Endothelial cell of umbilical vein (primary cell): ENCODE measurements at regions not wholly inside any gene's neighbourhood (a gene's known extent, or its start where the extent isn't known, plus 50 kb on each side); places are given as distances from the start of the nearest gene placed in this dataset.

ENCODE experiments used
- BruUV-seq: library from RNA; stranded (reverse); fragments of 400-500 nt; replicated peaks from 2 replicates; lab custom pipeline; 2021; lab: Mats Ljungman, UMichigan
- CTCF ChIA-PET: fragments of 300-600, 350-600 bp; sonication (Branson Sonifier 250); formaldehyde crosslinking; loops from one replicate; lab custom pipeline; 2021; ENCODE audit warnings: antibody characterized with exemption, inconsistent platforms; lab: Charles Lee
- POLR2A ChIA-PET: fragments of 300-600, 350-600 bp; sonication (Branson Sonifier 250); formaldehyde crosslinking; loops from one replicate; lab custom pipeline; 2021; ENCODE audit warnings: antibody characterized with exemption, inconsistent platforms; lab: Charles Lee
- DNase-seq: peaks from one replicate; pipeline ENCODE4 v3.0.0-alpha.2; 2011; ENCODE audit warnings: low read depth, low spot score
- FAIRE-seq: peaks from 2 replicates; lab custom pipeline; 2011; peaks lifted over from hg19 to GRCh38; lab: Jason Lieb, UNC
- H2AFZ ChIP-seq: 2 replicates; pipeline ENCODE4 v1.6.0; 2012; ENCODE audit warnings: low read depth, low read length, control low read depth, inconsistent platforms
- H3K27ac ChIP-seq: 2 replicates; pipeline ENCODE4 v1.5.1; 2011; ENCODE audit warnings: low read depth, mild to moderate bottlenecking, control low read depth, low read length, moderate library complexity; ENCODE audit not compliant: insufficient read depth
- H3K27me3 ChIP-seq, 2 experiments: 2 replicates each; pipeline versions ENCODE4 v1.6.0 to v1.6.1; 2011; ENCODE audit warnings: low read length in 2 of 2, mixed read lengths in 1 of 2; ENCODE audit not compliant: control insufficient read depth in 2 of 2, insufficient read depth in 2 of 2
- H3K36me3 ChIP-seq, 2 experiments: 2 replicates in 1 of 2; 3 replicates in 1 of 2; pipeline ENCODE4 v1.5.1; 2011; ENCODE audit warnings: low read length in 2 of 2, mild to moderate bottlenecking in 1 of 2, moderate library complexity in 1 of 2; ENCODE audit not compliant: control insufficient read depth in 2 of 2, insufficient read depth in 2 of 2; ENCODE audit errors: extremely low read depth in 1 of 2
- H3K4me1 ChIP-seq: 3 replicates; pipeline ENCODE4 v1.5.1; 2011; ENCODE audit warnings: mild to moderate bottlenecking, low read length; ENCODE audit not compliant: control insufficient read depth, insufficient read depth; ENCODE audit errors: extremely low read depth
- H3K4me2 ChIP-seq: 2 replicates; pipeline ENCODE4 v1.6.1; 2011; ENCODE audit warnings: low read length, control low read depth, mixed read lengths; ENCODE audit not compliant: insufficient read depth
- H3K4me3 ChIP-seq, 3 experiments: fragments of 200-600 bp in 1 of 3; sonication (generic), shearing (Covaris generic) in 1 of 3; replicated peaks in 1 of 3; 2 replicates each; pipeline ENCODE4 v1.5.1; 2011 to 2016; ENCODE audit warnings: control low read depth in 3 of 3, low read length in 3 of 3, mild to moderate bottlenecking in 2 of 3, inconsistent platforms in 1 of 3, low read depth in 1 of 3, moderate library complexity in 1 of 3; ENCODE audit not compliant: insufficient read depth in 1 of 3
- H3K79me2 ChIP-seq: 2 replicates; pipeline ENCODE4 v1.6.0; 2012; ENCODE audit warnings: low read length, inconsistent platforms; ENCODE audit not compliant: control insufficient read depth, insufficient read depth
- H3K9ac ChIP-seq: replicated peaks from 2 replicates; pipeline ENCODE3; 2011; ENCODE audit warnings: low read length, control low read depth; ENCODE audit not compliant: insufficient read depth; ENCODE audit errors: extremely low read depth
- H3K9me1 ChIP-seq: replicated peaks from 3 replicates; pipeline ENCODE4 v1.6.0; 2011; ENCODE audit warnings: mild to moderate bottlenecking, low read length; ENCODE audit not compliant: control insufficient read depth, insufficient read depth; ENCODE audit errors: extremely low read depth
- H3K9me3 ChIP-seq: replicated peaks from 2 replicates; pipeline ENCODE4 v1.5.1; 2012; ENCODE audit warnings: low read length, inconsistent platforms; ENCODE audit not compliant: control insufficient read depth, insufficient read depth
- H4K20me1 ChIP-seq: replicated peaks from 2 replicates; pipeline ENCODE3; 2011; ENCODE audit warnings: mild to moderate bottlenecking, low read length; ENCODE audit not compliant: control insufficient read depth, insufficient read depth; ENCODE audit errors: extremely low read depth
- EZH2 ChIP-seq: IDR thresholded peaks from 2 replicates; pipeline ENCODE4 v1.6.1; 2012; ENCODE audit warnings: borderline replicate concordance, low read depth, mild to moderate bottlenecking, moderate library complexity, low read length, inconsistent platforms; ENCODE audit not compliant: severe bottlenecking
- FOS ChIP-seq: IDR thresholded peaks from 2 replicates; pipeline ENCODE4 v1.6.1; 2011; ENCODE audit warnings: mild to moderate bottlenecking, low read length, moderate library complexity, borderline replicate concordance; ENCODE audit not compliant: insufficient read depth
- GATA2 ChIP-seq: IDR thresholded peaks from 2 replicates; pipeline ENCODE4 v1.7.0; 2011; ENCODE audit warnings: low read depth, mild to moderate bottlenecking, moderate library complexity, mixed read lengths, low read length; ENCODE audit not compliant: insufficient read length, insufficient read depth
- POLR2A ChIP-seq: IDR thresholded peaks from 2 replicates; pipeline ENCODE4 v1.6.1; 2012; ENCODE audit warnings: low read depth, mild to moderate bottlenecking, control low read depth, low read length
- dilution Hi-C: fragments of 300-500 bp; cut with MboI; formaldehyde crosslinking; loops from one replicate; pipeline ENCODE4 v1.15.0; 2019; ENCODE audit warnings: low sequenced_read_pairs; ENCODE audit not compliant: extremely low pct_ligation_motif_present
- intact Hi-C: fragments of 100-400 bp; cut with micrococcal nuclease; formaldehyde crosslinking; loops from one replicate; pipeline ENCODE4 v1.10.0; 2022
- TF ChIP-seq, protein P1 (sequence below), 2 donors: IDR thresholded peaks; 1 replicate in 1 of 2; 2 replicates in 1 of 2; pipeline ENCODE4 v1.5.1; 2011; ENCODE audit warnings: low read length in 2 of 2, mild to moderate bottlenecking in 2 of 2, moderate library complexity in 2 of 2, control low read depth in 1 of 2, inconsistent platforms in 1 of 2, low read depth in 1 of 2; ENCODE audit not compliant: insufficient read depth in 1 of 2; ENCODE audit errors: extremely low read depth in 1 of 2
- TF ChIP-seq, protein P2 (sequence below): IDR thresholded peaks from 2 replicates; pipeline ENCODE4 v1.6.1; 2011; ENCODE audit not compliant: insufficient read depth, insufficient read length

- CTCF ChIA-PET: no interaction called here
- no peaks in the 10 kb centered on the region for H3K9me3 ChIP-seq
- DNase-seq (no peak), FAIRE-seq (no peak)
- H3K9ac ChIP-seq: no peak overlapping the region
- no peaks in the 10 kb centered on the region for H3K79me2 ChIP-seq
- H3K27me3 ChIP-seq: peaks cover 5 to 6% of the 10 kb centered on the region in 2 experiments
- no peaks in the 10 kb centered on the region for H4K20me1 ChIP-seq
- BruUV-seq: no TSS peak
- H3K9me1 ChIP-seq: no peaks in the 10 kb centered on the region
- dilution Hi-C loops: no loop called here
- no peak overlapping the region for H3K4me3 ChIP-seq
- POLR2A ChIA-PET: no interaction called here
- intact Hi-C loops: no loop called here
- no peak overlapping the region for H3K4me2 ChIP-seq
- no peak overlapping the region for H2AFZ ChIP-seq
- H3K4me1 ChIP-seq: no peaks in the 10 kb centered on the region
- TF ChIP-seq, protein P1, sequence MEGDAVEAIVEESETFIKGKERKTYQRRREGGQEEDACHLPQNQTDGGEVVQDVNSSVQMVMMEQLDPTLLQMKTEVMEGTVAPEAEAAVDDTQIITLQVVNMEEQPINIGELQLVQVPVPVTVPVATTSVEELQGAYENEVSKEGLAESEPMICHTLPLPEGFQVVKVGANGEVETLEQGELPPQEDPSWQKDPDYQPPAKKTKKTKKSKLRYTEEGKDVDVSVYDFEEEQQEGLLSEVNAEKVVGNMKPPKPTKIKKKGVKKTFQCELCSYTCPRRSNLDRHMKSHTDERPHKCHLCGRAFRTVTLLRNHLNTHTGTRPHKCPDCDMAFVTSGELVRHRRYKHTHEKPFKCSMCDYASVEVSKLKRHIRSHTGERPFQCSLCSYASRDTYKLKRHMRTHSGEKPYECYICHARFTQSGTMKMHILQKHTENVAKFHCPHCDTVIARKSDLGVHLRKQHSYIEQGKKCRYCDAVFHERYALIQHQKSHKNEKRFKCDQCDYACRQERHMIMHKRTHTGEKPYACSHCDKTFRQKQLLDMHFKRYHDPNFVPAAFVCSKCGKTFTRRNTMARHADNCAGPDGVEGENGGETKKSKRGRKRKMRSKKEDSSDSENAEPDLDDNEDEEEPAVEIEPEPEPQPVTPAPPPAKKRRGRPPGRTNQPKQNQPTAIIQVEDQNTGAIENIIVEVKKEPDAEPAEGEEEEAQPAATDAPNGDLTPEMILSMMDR (IDR thresholded peaks at IDR 0.05; ENCODE audit: extremely low read depth in 1 of 2, insufficient read depth in 1 of 2, low read depth in 1 of 2, low read length in 2 of 2): no peak
- TF ChIP-seq FOS: no peak
- TF ChIP-seq, protein P2, sequence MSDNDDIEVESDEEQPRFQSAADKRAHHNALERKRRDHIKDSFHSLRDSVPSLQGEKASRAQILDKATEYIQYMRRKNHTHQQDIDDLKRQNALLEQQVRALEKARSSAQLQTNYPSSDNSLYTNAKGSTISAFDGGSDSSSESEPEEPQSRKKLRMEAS: no peak
- no peaks in the 10 kb centered on the region for H3K36me3 ChIP-seq
- H3K27ac ChIP-seq: no peak overlapping the region
These were observed 273.2 kb downstream of the BCL2 start for GRCh38 chr18:63046375-63046774.

GRCh38 chr18:63043516-63043915, 276.1 kb downstream of the BCL2 start:
- no peak overlapping the region for H3K9ac ChIP-seq
- H3K4me2 ChIP-seq: no peak overlapping the region
- no peak for FAIRE-seq
- no TSS peak for BruUV-seq
- no peaks in the 10 kb centered on the region for H3K79me2 ChIP-seq
- TF ChIP-seq, protein P2: no peak
- TF ChIP-seq EZH2 (no peak), POLR2A (no peak), GATA2 (no peak)
- no peaks in the 10 kb centered on the region for H3K36me3 ChIP-seq
- dilution Hi-C loops (no loop called here), intact Hi-C loops (no loop called here)
- H4K20me1 ChIP-seq: no peaks in the 10 kb centered on the region
- no peak for DNase-seq
- H3K9me3 ChIP-seq: no peaks in the 10 kb centered on the region
- no peak overlapping the region for H3K27ac ChIP-seq
- POLR2A ChIA-PET: no interaction called here
- H3K4me3 ChIP-seq: no peak overlapping the region
- CTCF ChIA-PET: interaction anchor here (1.0 to 1.3 kb wide), 2 partner anchors 27 to 77 kb away, joined by 3 read pairs; no protein-coding TSS in a partner anchor
- H3K4me1 ChIP-seq: no peaks in the 10 kb centered on the region
- H3K27me3 ChIP-seq: peaks cover 0 to 6% of the 10 kb centered on the region in 2 experiments
- H2AFZ ChIP-seq: no peak overlapping the region
- no peaks in the 10 kb centered on the region for H3K9me1 ChIP-seq
